B cell (primary cell): ENCODE measurements at regions not wholly inside any gene's neighbourhood (a gene's known extent, or its start where the extent isn't known, plus 50 kb on each side); places are given as distances from the start of the nearest gene placed in this dataset.

Experiments
- EZH2 ChIP-seq: IDR thresholded peaks from 2 replicates; pipeline ENCODE4 v1.6.1; 2012; ENCODE audit warnings: borderline replicate concordance, low read depth, mild to moderate bottlenecking, moderate library complexity, low read length; ENCODE audit not compliant: insufficient read depth, poor library complexity, severe bottlenecking
- TF ChIP-seq, protein P1 (sequence below): fragments of 200-600 bp; IDR thresholded peaks from one replicate; pipeline ENCODE4 v1.8.0; 2022; ENCODE audit warnings: antibody characterized with exemption, mild to moderate bottlenecking

DNA sequence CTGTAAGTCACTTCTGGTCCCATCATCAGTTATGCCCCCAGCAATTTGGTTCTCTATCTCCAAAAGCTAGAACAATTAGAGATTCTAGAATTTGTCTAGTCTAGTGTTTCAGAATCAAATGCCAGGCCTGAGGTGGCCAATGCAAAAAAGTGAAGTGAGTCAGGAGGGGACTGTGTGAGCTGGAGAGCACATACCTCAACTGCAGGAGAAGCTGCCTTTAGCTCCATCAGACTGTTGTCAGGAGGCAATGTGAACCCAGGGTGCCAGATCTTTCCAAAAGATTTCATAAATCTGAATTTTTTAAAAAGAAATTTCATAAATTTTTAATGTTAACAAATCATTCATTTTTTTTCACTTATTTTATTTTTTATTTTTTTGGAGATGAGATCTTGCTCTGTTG, 80.7 kb upstream of the EOMES start:
- TF ChIP-seq, protein P1, sequence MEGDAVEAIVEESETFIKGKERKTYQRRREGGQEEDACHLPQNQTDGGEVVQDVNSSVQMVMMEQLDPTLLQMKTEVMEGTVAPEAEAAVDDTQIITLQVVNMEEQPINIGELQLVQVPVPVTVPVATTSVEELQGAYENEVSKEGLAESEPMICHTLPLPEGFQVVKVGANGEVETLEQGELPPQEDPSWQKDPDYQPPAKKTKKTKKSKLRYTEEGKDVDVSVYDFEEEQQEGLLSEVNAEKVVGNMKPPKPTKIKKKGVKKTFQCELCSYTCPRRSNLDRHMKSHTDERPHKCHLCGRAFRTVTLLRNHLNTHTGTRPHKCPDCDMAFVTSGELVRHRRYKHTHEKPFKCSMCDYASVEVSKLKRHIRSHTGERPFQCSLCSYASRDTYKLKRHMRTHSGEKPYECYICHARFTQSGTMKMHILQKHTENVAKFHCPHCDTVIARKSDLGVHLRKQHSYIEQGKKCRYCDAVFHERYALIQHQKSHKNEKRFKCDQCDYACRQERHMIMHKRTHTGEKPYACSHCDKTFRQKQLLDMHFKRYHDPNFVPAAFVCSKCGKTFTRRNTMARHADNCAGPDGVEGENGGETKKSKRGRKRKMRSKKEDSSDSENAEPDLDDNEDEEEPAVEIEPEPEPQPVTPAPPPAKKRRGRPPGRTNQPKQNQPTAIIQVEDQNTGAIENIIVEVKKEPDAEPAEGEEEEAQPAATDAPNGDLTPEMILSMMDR: no peak
- no peak for TF ChIP-seq EZH2
